Panc1 (cell line): ENCODE measurements at regions not wholly inside any gene's neighbourhood (a gene's known extent, or its start where the extent isn't known, plus 50 kb on each side); places are given as distances from the start of the nearest gene placed in this dataset.

Source experiments
- ATAC-seq: fragments of 200-7000 bp; cut with Tn5 transposase; 2 replicates; pipeline ENCODE4 v1.9.1; 2020; ENCODE audit warnings: mild to moderate bottlenecking, moderate library complexity
- BruUV-seq: library from RNA; stranded (reverse); fragments of 400-500 nt; replicated peaks from 2 replicates; lab custom pipeline; 2021; lab: Mats Ljungman, UMichigan
- CTCF ChIA-PET: fragments of 300-600 bp; sonication (Branson Sonifier 250); formaldehyde crosslinking; loops from one replicate; lab custom pipeline; 2022; ENCODE audit warnings: antibody characterized with exemption; lab: Charles Lee
- POLR2A ChIA-PET: fragments of 300-600 bp; sonication (Branson Sonifier 250); formaldehyde crosslinking; loops from one replicate; lab custom pipeline; 2022; ENCODE audit warnings: antibody characterized with exemption; lab: Charles Lee
- DNase-seq: peaks from one replicate; pipeline ENCODE4 v3.0.0-alpha.2; 2010; ENCODE audit warnings: low read depth, low spot score
- H3K27ac ChIP-seq: 2 replicates; pipeline ENCODE4 v1.5.1; 2011; ENCODE audit warnings: mild to moderate bottlenecking, low read length, inconsistent platforms
- H3K27me3 ChIP-seq: fragments of 200-500 bp; sonication (Bioruptor generic); 2 replicates; pipeline ENCODE4 v1.6.0; 2014; ENCODE audit warnings: low read length, inconsistent platforms; ENCODE audit not compliant: control insufficient read depth, insufficient read depth
- H3K36me3 ChIP-seq: fragments of 200-500 bp; sonication (Bioruptor generic); 2 replicates; pipeline ENCODE4 v1.5.1; 2014; ENCODE audit warnings: inconsistent platforms, mild to moderate bottlenecking, low read length, moderate library complexity; ENCODE audit not compliant: control insufficient read depth, insufficient read depth
- H3K4me1 ChIP-seq: 2 replicates; pipeline ENCODE4 v1.5.1; 2011; ENCODE audit warnings: inconsistent platforms, mild to moderate bottlenecking, low read length, moderate library complexity; ENCODE audit not compliant: control insufficient read depth, insufficient read depth
- H3K4me3 ChIP-seq, 2 experiments: 2 replicates each; pipeline ENCODE4 v1.5.1; 2011 to 2012; ENCODE audit warnings: low read depth in 2 of 2, low read length in 2 of 2, mild to moderate bottlenecking in 2 of 2, inconsistent platforms in 1 of 2, moderate library complexity in 1 of 2
- H3K9me3 ChIP-seq: fragments of 200-500 bp; sonication (Bioruptor generic); 2 replicates; pipeline ENCODE4 v1.5.1; 2014; ENCODE audit warnings: low read depth, mild to moderate bottlenecking, inconsistent platforms, low read length, moderate library complexity; ENCODE audit not compliant: control insufficient read depth, insufficient read depth
- POLR2AphosphoS5 ChIP-seq: IDR thresholded peaks from 2 replicates; pipeline ENCODE4 v1.6.1; 2012; ENCODE audit warnings: mild to moderate bottlenecking, low read depth, low read length, moderate library complexity
- SIN3A ChIP-seq: IDR thresholded peaks from 2 replicates; pipeline ENCODE4 v1.6.1; 2012; ENCODE audit warnings: low read depth, mild to moderate bottlenecking, low read length, moderate library complexity, borderline replicate concordance; ENCODE audit not compliant: insufficient read depth
- TCF7L2 ChIP-seq: IDR thresholded peaks from 2 replicates; pipeline ENCODE4 v1.6.1; 2011; ENCODE audit warnings: mild to moderate bottlenecking, low read depth, low read length, inconsistent platforms
- in situ Hi-C: cut with HindIII; loops from 2 replicates; pipeline ENCODE4 v1.10.0; 2016; ENCODE audit warnings: low sequenced_read_pairs, low pct_unique_long_range_greater_than_20kb
- intact Hi-C: fragments of 100-400 bp; cut with micrococcal nuclease; formaldehyde crosslinking; loops from one replicate; pipeline ENCODE4 v1.10.0; 2022; ENCODE audit not compliant: unreplicated experiment
- TF ChIP-seq, protein P1 (sequence below), 2 experiments: IDR thresholded peaks; 2 replicates each; pipeline ENCODE4 v1.6.1; 2011 to 2012; ENCODE audit warnings: low read depth in 2 of 2, control low read depth in 1 of 2, low read length in 1 of 2, mild to moderate bottlenecking in 1 of 2, moderate library complexity in 1 of 2; ENCODE audit not compliant: insufficient read depth in 1 of 2
- TF ChIP-seq, protein P2 (sequence below): fragments of 450-650 bp; IDR thresholded peaks from 2 replicates; pipeline ENCODE4 v1.5.1; 2017; ENCODE audit warnings: mild to moderate bottlenecking

DNA sequence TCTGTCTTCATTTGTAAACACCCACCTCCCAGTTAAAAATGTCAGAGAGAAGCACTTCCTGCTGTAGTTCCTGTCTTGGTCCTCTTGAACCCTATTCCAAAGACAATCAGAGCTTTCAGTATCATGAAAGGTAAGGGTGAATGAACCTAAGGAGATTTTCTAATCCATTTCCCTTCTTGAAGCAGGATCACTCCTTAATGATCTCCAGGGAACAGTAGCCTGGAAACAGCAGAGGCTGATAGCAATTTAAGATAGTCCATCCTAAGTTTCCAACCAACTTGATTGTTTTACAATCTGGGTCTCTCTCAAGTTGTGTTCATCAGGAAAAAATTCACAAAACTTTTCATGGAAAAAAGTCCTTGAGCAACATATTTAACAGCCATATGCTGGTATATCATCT is 273.6 kb downstream of the NEBL start:
- POLR2A ChIA-PET = no interaction called here
- Histone ChIP-seq H3K27me3 (no peaks in the 10 kb centered on the region), H3K4me3 (no peak overlapping the region), H3K9me3 (no peaks in the 10 kb centered on the region), H3K27ac (no peak overlapping the region), H3K4me1 (no peaks in the 10 kb centered on the region), H3K36me3 (no peaks in the 10 kb centered on the region)
- intact Hi-C loops = no loop called here
- CTCF ChIA-PET = no interaction called here
- no peak for TF ChIP-seq TCF7L2
- no peak for TF ChIP-seq POLR2AphosphoS5
- TF ChIP-seq SIN3A = no peak
- TF ChIP-seq, protein P1, sequence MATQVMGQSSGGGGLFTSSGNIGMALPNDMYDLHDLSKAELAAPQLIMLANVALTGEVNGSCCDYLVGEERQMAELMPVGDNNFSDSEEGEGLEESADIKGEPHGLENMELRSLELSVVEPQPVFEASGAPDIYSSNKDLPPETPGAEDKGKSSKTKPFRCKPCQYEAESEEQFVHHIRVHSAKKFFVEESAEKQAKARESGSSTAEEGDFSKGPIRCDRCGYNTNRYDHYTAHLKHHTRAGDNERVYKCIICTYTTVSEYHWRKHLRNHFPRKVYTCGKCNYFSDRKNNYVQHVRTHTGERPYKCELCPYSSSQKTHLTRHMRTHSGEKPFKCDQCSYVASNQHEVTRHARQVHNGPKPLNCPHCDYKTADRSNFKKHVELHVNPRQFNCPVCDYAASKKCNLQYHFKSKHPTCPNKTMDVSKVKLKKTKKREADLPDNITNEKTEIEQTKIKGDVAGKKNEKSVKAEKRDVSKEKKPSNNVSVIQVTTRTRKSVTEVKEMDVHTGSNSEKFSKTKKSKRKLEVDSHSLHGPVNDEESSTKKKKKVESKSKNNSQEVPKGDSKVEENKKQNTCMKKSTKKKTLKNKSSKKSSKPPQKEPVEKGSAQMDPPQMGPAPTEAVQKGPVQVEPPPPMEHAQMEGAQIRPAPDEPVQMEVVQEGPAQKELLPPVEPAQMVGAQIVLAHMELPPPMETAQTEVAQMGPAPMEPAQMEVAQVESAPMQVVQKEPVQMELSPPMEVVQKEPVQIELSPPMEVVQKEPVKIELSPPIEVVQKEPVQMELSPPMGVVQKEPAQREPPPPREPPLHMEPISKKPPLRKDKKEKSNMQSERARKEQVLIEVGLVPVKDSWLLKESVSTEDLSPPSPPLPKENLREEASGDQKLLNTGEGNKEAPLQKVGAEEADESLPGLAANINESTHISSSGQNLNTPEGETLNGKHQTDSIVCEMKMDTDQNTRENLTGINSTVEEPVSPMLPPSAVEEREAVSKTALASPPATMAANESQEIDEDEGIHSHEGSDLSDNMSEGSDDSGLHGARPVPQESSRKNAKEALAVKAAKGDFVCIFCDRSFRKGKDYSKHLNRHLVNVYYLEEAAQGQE (IDR thresholded peaks at IDR 0.05; ENCODE audit: insufficient read depth in 1 of 2, low read depth in 2 of 2, low read length in 1 of 2) = no peak
- TF ChIP-seq, protein P2, sequence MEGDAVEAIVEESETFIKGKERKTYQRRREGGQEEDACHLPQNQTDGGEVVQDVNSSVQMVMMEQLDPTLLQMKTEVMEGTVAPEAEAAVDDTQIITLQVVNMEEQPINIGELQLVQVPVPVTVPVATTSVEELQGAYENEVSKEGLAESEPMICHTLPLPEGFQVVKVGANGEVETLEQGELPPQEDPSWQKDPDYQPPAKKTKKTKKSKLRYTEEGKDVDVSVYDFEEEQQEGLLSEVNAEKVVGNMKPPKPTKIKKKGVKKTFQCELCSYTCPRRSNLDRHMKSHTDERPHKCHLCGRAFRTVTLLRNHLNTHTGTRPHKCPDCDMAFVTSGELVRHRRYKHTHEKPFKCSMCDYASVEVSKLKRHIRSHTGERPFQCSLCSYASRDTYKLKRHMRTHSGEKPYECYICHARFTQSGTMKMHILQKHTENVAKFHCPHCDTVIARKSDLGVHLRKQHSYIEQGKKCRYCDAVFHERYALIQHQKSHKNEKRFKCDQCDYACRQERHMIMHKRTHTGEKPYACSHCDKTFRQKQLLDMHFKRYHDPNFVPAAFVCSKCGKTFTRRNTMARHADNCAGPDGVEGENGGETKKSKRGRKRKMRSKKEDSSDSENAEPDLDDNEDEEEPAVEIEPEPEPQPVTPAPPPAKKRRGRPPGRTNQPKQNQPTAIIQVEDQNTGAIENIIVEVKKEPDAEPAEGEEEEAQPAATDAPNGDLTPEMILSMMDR = no peak
- in situ Hi-C loops = no loop called here
- no peak for ATAC-seq
- BruUV-seq = no TSS peak
- DNase-seq = no peak

DNA sequence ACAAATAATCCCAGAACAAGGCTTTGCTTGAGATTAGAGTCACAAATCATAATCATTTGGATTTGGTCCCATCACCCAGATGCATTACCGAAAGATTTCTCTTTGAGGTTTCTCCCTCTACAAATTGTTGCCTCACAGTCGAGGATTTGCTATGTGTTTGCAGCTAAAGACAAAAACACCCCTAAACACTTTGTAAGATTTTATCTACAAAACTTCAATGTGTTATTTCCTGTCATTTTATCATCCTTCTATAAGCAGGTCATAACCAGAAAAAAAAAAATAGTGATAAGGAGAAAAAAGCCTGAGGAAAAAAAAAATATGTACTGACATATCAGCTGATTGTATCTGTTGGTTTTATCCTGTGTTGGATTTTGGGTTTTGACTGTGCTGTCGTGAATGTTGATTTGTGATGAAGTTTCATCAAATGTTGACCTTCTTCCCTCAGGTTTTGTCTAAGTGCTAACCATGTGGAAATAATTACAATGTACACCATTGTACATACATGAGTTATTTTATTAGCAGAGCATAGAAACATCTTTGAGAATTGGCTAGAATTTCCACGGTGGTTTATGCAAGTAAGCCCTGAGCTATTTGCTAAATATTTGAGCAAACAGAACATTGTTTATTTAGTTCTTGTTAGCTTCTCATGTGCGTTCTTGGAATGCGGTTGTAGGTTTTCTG is 274.4 kb downstream of the NEBL start:
- H3K27ac ChIP-seq = no peak overlapping the region
- ATAC-seq = peak; percentile 73; the same call in 1 of the 2 replicates
- no peaks in the 10 kb centered on the region for H3K36me3 ChIP-seq
- no peak for DNase-seq
- POLR2A ChIA-PET = no interaction called here
- H3K9me3 ChIP-seq = no peaks in the 10 kb centered on the region
- H3K27me3 ChIP-seq = no peaks in the 10 kb centered on the region
- H3K4me1 ChIP-seq = no peaks in the 10 kb centered on the region
- BruUV-seq = no TSS peak
- CTCF ChIA-PET = no interaction called here
- in situ Hi-C loops (no loop called here), intact Hi-C loops (no loop called here)
- TF ChIP-seq TCF7L2 = no peak
- TF ChIP-seq, protein P1 (IDR thresholded peaks at IDR 0.05; ENCODE audit: insufficient read depth in 1 of 2, low read depth in 2 of 2, low read length in 1 of 2) = no peak
- TF ChIP-seq SIN3A = no peak
- H3K4me3 ChIP-seq = no peak overlapping the region
